ENCODE measurements at regions not wholly inside any gene's neighbourhood (a gene's known extent, or its start where the extent isn't known, plus 50 kb on each side); places are given as distances from the start of the nearest gene placed in this dataset.

- Histone ChIP-seq H3K4me2 (ENCODE audit: low read length) (no peak overlapping the region), H2AFZ (ENCODE audit: low read depth, low read length, poor library complexity, severe bottlenecking) (no peak overlapping the region), H3K9me3 (ENCODE audit: control insufficient read depth in 1 of 2, insufficient read depth in 1 of 2, low read depth in 1 of 2, low read length in 2 of 2) (no peaks in the 10 kb centered on the region), H3K27me3 (ENCODE audit: insufficient read depth, low read length) (peaks cover 48% of the 10 kb centered on the region), H3K9me2 (ENCODE audit: insufficient read depth) (no peaks in the 10 kb centered on the region), H3K79me2 (ENCODE audit: insufficient read depth, low read length) (no peaks in the 10 kb centered on the region), H3K27ac (ENCODE audit: low read depth, low read length) (no peak overlapping the region), H3K36me3 (ENCODE audit: control insufficient read depth in 1 of 2, insufficient read depth in 2 of 2, low read length in 2 of 2) (no peaks in the 10 kb centered on the region), H3K4me1 (ENCODE audit: control insufficient read depth in 1 of 2, insufficient read depth in 2 of 2, low read length in 2 of 2) (no peaks in the 10 kb centered on the region), H4K20me1 (ENCODE audit: insufficient read depth) (no peaks in the 10 kb centered on the region), H3K9ac (ENCODE audit: low read length) (no peak overlapping the region), H3K4me3 (replicated peaks in 1 of 2; ENCODE audit: low read depth in 1 of 2, low read length in 2 of 2) (no peak overlapping the region)
- ATAC-seq, result no peak
- ChIA-PET POLR2A (no interaction called here), CTCF (no interaction called here), RAD21 (ENCODE audit: low non-redundant PET in 1 of 2, low total read pairs in 2 of 2, uncharacterized antibody in 2 of 2, unreplicated experiment in 2 of 2) (no interaction called here)
- BruUV-seq (replicated peaks), result no TSS peak
- TF ChIP-seq ZBTB33 (IDR thresholded peaks at IDR 0.05; ENCODE audit: extremely low read depth, insufficient replicate concordance, low read length) (no peak), SRF (IDR thresholded peaks at IDR 0.05; ENCODE audit: low read depth) (no peak), ELF1 (IDR thresholded peaks at IDR 0.05; ENCODE audit: borderline replicate concordance, low read depth) (no peak), CTCF (IDR thresholded peaks at IDR 0.05 in 2 of 3, conservative IDR thresholded peaks at IDR 0.05 in 1 of 3; ENCODE audit: borderline replicate concordance in 1 of 3, insufficient read depth in 1 of 3, low read depth in 2 of 3, low read length in 2 of 3) (no peak), RAD21 (IDR thresholded peaks at IDR 0.05; ENCODE audit: low read depth) (no peak), TCF7L2 (IDR thresholded peaks at IDR 0.05; ENCODE audit: borderline replicate concordance, extremely low read depth, insufficient read depth, insufficient read length) (no peak), EZH2 (IDR thresholded peaks at IDR 0.05) (no peak), REST (IDR thresholded peaks at IDR 0.05; ENCODE audit: low read depth) (no peak), SP1 (IDR thresholded peaks at IDR 0.05; ENCODE audit: low read depth) (no peak), POLR2AphosphoS5 (IDR thresholded peaks at IDR 0.05; ENCODE audit: low read depth, low read length) (no peak), ZFX (IDR thresholded peaks at IDR 0.05) (no peak), MAX (IDR thresholded peaks at IDR 0.05) (no peak), POLR2A (IDR thresholded peaks at IDR 0.05; ENCODE audit: borderline replicate concordance, extremely low read depth, insufficient read depth, insufficient read length) (no peak), CEBPB (IDR thresholded peaks at IDR 0.05; ENCODE audit: low read depth) (no peak)
- DNase-seq (ENCODE audit: low read depth, low spot score), result no peak
- intact Hi-C loops (cut with micrococcal nuclease), result no loop called here
Measured at GRCh38 chr6:115798229-115798628, 262.5 kb downstream of the FRK start.
